K562 (cell line): ENCODE measurements at regions not wholly inside any gene's neighbourhood (a gene's known extent, or its start where the extent isn't known, plus 50 kb on each side); places are given as distances from the start of the nearest gene placed in this dataset.
A peak's percentile ranks its signal among the peaks of the same experiment; 100 is the strongest.

Source experiments
- CC2D1A ChIP-seq: fragments of 450-650 bp; IDR thresholded peaks from 2 replicates; pipeline ENCODE4 v1.6.1; 2017; ENCODE audit warnings: mild to moderate bottlenecking
- GABPA ChIP-seq: fragments of 200-800 bp; sonication (Bioruptor generic); conservative IDR thresholded peaks from 2 replicates; pipeline ENCODE4 v1.6.1; 2016; ENCODE audit warnings: low read depth, missing genetic modification characterization, missing compliant biosample characterization
- HSF4 ChIP-seq: fragments of 250-450 bp; sonication (Bioruptor Pico); IDR thresholded peaks from 2 replicates; pipeline ENCODE4 v2.1.2; 2022; ENCODE audit warnings: mild to moderate bottlenecking, moderate library complexity, borderline replicate concordance
- NR4A1 ChIP-seq, 2 experiments: fragments of 250-450 bp in 1 of 2; fragments of 450-650 bp in 1 of 2; sonication (Bioruptor Pico) in 1 of 2; IDR thresholded peaks; 2 replicates each; pipeline versions ENCODE4 v1.4.0 to v1.6.1; 2016 to 2020; ENCODE audit warnings: mild to moderate bottlenecking in 2 of 2, missing compliant biosample characterization in 1 of 2, missing genetic modification characterization in 1 of 2, moderate library complexity in 1 of 2
- POLR2B ChIP-seq: fragments of 450-650 bp; IDR thresholded peaks from 2 replicates; pipeline ENCODE4 v1.6.1; 2018; ENCODE audit warnings: low read depth; ENCODE audit not compliant: partially characterized antibody
- ZBTB40 ChIP-seq, 2 experiments: fragments of 450-650 bp in 1 of 2; sonication (generic) in 1 of 2; formaldehyde crosslinking in 1 of 2; IDR thresholded peaks; 2 replicates each; pipeline versions ENCODE4 v1.7.1 to v1.9.0; 2016 to 2022; ENCODE audit warnings: inconsistent platforms in 1 of 2, mild to moderate bottlenecking in 1 of 2, missing genetic modification reagents in 1 of 2
- ZC3H11A ChIP-seq: IDR thresholded peaks from 2 replicates; pipeline ENCODE4 v1.6.1; 2012; ENCODE audit warnings: low read depth, low read length, improper control_type of control experiment
- ZNF24 ChIP-seq: fragments of 450-650 bp; IDR thresholded peaks from 2 replicates; pipeline ENCODE4 v1.6.1; 2016
- TF ChIP-seq, protein P1 (sequence below), 2 experiments: fragments of 450-650 bp; formaldehyde crosslinking in 1 of 2; IDR thresholded peaks; 2 replicates each; pipeline versions ENCODE4 v1.4.0 to v1.6.1; 2014 to 2020; ENCODE audit warnings: mild to moderate bottlenecking in 2 of 2, borderline replicate concordance in 1 of 2, low read depth in 1 of 2

GRCh38 chr1:30190511-30191153 lies 532.8 kb downstream of the MATN1 start (continued):
- TF ChIP-seq ZBTB40 (IDR thresholded peaks at IDR 0.05) (peak; percentile 53; the same call in 1 of the 2 replicates), ZBTB40 (CRISPR knock-in tag; IDR thresholded peaks at IDR 0.05) (no peak), ZC3H11A (0 out of 2 replicates have a peak, but pooled peaks have one; percentile 32), ZNF24 (no peak), GABPA (no peak), CC2D1A (0 out of 2 replicates have a peak, but pooled peaks have one; percentile 32), NR4A1 (CRISPR knock-in tag; IDR thresholded peaks at IDR 0.05) (no peak), NR4A1 (tag; IDR thresholded peaks at IDR 0.05) (peak; percentile 45; the same call in 1 of the 2 replicates), HSF4 (CRISPR knock-in tag) (no peak), POLR2B (no peak)
- TF ChIP-seq, protein P1, sequence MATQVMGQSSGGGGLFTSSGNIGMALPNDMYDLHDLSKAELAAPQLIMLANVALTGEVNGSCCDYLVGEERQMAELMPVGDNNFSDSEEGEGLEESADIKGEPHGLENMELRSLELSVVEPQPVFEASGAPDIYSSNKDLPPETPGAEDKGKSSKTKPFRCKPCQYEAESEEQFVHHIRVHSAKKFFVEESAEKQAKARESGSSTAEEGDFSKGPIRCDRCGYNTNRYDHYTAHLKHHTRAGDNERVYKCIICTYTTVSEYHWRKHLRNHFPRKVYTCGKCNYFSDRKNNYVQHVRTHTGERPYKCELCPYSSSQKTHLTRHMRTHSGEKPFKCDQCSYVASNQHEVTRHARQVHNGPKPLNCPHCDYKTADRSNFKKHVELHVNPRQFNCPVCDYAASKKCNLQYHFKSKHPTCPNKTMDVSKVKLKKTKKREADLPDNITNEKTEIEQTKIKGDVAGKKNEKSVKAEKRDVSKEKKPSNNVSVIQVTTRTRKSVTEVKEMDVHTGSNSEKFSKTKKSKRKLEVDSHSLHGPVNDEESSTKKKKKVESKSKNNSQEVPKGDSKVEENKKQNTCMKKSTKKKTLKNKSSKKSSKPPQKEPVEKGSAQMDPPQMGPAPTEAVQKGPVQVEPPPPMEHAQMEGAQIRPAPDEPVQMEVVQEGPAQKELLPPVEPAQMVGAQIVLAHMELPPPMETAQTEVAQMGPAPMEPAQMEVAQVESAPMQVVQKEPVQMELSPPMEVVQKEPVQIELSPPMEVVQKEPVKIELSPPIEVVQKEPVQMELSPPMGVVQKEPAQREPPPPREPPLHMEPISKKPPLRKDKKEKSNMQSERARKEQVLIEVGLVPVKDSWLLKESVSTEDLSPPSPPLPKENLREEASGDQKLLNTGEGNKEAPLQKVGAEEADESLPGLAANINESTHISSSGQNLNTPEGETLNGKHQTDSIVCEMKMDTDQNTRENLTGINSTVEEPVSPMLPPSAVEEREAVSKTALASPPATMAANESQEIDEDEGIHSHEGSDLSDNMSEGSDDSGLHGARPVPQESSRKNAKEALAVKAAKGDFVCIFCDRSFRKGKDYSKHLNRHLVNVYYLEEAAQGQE (IDR thresholded peaks at IDR 0.05; ENCODE audit: borderline replicate concordance) = 0 out of 2 replicates have a peak, but pooled peaks have one; percentile 4
- TF ChIP-seq, protein P1 (CRISPR knock-in tag; IDR thresholded peaks at IDR 0.05; ENCODE audit: low read depth) = no peak
